Body of pancreas (tissue), 4 donors: ENCODE measurements at regions not wholly inside any gene's neighbourhood (a gene's known extent, or its start where the extent isn't known, plus 50 kb on each side); places are given as distances from the start of the nearest gene placed in this dataset.

Source experiments
- CTCF ChIP-seq, 7 experiments: fragments of 450-650 bp in 4 of 7; fragments of 200-600 bp in 3 of 7; sonication (generic) in 3 of 7; IDR thresholded peaks; one replicate each; pipeline ENCODE4 v1.5.1; 2016 to 2019; ENCODE audit warnings: antibody characterized with exemption in 7 of 7
- POLR2A ChIP-seq, 3 donors: fragments of 450-650 bp; IDR thresholded peaks; one replicate each; pipeline ENCODE4 v1.6.1; 2016; ENCODE audit warnings: antibody characterized with exemption in 3 of 3, mild to moderate bottlenecking in 2 of 3

- no peak for TF ChIP-seq POLR2A (IDR thresholded peaks at IDR 0.05)
- no peak for TF ChIP-seq CTCF (IDR thresholded peaks at IDR 0.05)
Observed at GRCh38 chr3:102099913-102100312, 250.6 kb downstream of the NFKBIZ start.
